NCI-H748 treated with DMSO at 0.1 percent for 48 hours (cell line): ENCODE measurements at regions not wholly inside any gene's neighbourhood (a gene's known extent, or its start where the extent isn't known, plus 50 kb on each side); places are given as distances from the start of the nearest gene placed in this dataset.

Experiments
- DNase-seq: peaks from one replicate; lab custom pipeline; 2025; lab: John Stamatoyannopoulos, UW

DNA sequence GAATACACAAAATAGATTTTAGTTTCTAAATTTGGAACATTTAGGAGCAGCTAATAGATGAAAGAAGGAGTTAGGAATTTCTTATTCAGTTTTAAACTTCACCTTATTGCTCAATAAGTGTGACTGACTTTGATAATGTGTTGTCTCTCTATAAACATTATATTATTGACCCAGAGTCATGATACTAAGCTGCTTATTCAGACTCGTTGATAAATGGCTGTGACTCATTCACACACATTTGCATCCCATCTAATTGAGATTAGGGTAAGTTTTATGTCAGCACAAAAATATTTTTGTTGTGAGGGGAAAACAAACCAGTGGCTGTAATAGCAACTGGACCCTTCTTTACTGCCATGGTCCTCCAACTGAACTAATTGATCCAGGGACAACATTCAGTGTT lies 137.6 kb downstream of the GOLIM4 start:
- DNase-seq, result no peak

DNA sequence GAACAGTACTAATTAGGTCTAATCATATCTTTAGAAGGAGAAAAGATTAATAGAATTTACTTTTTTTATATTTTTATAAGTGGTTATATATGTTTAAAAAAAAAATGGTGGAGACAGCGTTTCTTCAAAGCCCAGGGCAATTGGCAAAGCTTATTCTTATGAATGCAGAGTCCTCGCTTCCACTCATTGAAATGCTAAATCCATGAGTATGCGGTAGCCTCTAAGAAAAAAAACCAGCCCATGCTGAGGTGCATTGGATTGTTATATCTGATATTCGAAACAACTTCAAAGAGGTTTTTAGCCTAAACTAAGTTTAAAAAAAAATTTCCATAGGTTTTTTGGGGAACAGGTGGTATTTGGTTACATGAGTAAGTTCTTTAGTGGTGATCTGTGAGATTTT lies 142.8 kb downstream of the GOLIM4 start:
- DNase-seq, result no peak

DNA sequence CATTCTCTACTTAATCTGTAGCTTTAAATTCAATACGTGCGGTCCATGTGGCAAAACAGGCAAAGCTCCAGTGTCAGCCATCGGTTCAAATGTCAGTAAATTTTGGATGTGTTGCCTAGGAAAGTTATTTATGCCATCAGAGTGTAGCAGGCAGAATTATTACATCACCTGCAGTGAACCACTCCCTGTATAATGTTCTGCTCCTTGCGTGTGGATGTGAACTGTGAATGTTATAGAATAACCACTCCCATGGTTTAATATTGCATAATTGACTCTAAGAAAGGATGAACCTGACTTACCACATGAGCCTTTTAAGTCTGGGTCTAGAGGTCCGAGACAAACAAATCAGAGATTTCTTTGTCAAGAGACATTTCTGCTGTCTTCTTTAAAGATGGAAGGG lies 145.5 kb downstream of the GOLIM4 start:
- no peak for DNase-seq

DNA sequence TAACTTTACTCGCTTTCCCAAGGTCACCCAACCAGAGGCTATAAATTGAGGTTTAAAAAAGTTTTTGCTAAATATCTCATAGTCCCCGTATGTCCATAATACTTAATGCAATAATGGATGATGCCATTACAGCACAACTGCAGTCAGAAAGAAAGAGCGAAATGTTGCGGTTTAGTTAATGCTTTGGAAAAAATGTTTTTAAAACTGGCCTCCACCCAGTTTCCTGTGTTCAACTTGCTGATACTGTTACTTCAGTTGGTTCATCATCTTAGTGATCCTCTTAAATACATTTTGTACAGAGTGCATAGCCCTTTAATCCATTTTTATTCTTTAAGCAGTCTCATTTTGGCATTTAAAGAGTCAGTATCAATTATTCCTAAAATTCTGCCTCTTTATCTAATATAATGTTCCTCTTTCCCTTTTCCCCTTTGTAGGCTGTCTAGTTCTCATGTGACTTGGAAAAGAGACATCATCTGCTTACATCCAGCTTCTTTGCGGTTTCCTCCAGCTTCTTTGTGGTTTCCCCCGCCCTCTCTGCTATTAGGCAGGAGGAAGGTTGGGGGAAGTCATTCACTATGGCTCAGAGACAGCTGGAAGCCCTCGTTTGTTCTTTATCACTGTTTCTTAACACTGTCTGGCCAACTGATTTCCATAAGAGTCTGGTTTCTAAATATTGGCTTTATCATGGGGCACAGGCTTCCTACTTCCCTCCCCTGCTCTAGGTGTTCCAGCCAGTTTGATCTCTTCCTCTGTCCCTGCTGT lies 154.3 kb downstream of the GOLIM4 start:
- no peak for DNase-seq

DNA sequence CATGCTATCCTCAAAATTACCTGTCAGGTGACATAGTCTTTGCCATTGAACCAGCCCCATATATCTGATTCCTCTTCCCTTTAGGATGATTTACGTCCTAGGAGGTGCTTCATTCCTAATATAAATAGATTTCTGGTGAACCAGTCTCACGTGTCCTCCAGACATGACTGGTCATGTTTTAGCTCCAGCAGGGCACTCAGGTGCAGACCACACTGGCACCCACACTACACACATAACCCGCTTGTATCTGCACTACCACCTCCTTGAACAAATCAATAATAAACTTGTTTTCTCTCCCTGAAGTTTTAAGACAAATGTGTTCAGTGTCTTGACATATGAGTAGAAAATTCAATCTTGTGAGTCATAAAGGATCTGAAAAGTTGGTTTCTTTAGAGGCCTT lies 155.5 kb downstream of the GOLIM4 start:
- DNase-seq, result no peak

DNA sequence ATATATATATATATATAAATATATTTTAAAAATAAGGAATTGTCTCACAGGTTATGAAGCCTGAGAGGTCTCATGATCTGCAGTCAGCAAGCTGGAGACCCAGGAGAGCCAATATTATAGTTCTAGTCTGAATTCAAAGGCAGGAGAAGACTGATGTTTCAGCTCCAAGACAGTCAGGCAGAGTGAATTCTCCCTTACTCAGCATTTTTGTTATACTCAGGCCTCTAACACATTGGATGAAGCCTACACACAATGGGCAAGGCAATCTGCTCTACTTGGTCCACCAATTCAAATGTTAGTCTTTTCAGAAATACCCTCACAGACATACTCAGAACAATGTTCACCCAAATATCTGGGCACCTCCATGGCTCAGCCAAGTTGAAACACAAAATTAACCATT lies 157.2 kb downstream of the GOLIM4 start:
- DNase-seq, result no peak

DNA sequence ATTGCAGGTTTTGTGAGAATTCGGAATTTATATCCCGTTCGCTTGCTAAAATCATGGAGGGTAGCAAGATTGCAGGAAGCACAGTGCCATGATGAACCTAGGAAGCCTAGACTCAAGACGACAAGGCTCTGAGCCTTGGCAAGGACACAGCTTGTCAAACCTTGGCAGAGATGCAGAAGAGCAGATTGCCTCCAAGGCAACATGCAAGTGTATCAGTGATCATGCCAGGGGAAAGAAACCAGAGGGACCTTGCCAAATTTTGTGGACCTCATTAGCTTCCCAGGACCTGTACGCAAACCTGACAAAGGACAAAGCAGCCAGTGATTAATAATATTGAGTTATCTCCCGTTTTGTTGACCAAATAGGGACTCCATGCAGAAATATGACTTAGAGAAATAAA lies 159.7 kb downstream of the GOLIM4 start:
- no peak for DNase-seq

DNA sequence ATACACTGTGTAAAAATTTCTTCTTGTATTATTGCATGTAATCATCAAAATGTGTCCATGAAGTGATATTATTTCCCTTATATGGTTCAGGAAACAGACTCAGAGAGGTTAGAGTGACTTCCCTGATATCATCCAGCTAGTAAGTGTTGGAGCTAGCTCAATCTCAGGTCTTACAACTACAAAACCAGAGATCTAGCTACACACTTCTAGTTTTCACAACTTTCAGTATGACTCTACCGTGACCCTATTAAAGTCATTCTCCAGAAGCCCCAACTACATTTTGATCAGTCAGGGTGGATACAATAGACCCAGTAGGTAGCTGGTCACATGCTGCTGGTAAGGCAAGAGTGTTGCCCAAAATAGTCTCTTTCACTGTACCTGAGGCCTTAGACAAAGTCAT lies 165.3 kb downstream of the GOLIM4 start:
- no peak for DNase-seq

DNA sequence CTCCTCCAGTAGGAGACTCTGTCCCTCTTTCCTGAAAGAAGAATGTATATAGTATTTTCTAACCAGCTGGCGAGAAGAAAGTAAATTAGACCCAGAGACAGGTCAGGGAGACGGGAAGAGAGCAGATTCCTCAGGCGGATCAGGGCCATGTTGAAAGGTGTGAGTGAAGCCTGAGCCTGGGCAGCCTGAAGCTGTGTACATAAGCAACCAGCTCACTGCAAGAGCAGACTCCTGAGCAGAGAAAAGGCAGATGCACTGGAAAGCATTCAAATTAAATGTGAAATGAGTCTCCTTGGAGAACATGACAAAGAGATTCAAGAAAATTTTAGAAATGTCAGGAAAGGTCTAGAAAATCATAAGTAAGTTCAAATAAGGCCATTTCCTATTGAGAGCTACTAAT lies 165.8 kb downstream of the GOLIM4 start:
- DNase-seq, result no peak

DNA sequence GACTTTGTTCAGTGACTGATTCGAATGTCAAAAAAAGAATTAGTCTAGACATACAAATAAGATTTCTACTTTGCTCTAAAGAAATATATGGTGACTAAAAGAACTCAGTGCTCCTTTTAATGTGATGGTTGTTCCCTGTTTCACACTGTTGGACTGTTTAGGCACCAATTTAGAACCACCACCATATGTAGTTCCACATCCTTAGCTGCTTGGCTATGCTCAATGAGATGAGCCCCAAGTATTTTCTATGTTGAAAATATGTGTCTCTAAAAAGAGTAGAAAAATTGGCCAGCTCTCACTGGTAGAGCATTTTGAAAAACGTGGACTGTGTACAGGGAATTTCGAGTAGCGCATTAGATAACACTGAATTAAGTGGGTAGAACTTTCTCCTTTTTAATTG lies 167.3 kb downstream of the GOLIM4 start:
- no peak for DNase-seq

DNA sequence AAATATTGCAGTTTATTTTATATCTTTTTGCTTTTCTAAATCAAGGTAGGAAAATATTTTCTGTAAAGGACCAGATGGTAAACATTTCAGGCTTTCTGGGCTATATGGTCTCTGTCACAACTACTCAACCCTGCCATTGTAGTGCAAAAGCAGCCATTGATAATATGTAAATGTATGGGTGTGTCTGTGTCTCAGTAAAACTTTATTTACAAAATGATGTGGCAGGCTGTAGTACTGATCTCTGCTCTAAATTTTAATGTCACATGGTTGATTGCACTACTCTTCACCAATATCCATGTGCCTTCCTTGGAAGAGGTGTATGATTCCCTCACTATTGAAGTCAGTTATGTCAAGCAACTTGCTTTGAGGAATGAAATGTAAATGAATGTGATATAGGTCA lies 175.0 kb downstream of the GOLIM4 start:
- DNase-seq, result no peak

DNA sequence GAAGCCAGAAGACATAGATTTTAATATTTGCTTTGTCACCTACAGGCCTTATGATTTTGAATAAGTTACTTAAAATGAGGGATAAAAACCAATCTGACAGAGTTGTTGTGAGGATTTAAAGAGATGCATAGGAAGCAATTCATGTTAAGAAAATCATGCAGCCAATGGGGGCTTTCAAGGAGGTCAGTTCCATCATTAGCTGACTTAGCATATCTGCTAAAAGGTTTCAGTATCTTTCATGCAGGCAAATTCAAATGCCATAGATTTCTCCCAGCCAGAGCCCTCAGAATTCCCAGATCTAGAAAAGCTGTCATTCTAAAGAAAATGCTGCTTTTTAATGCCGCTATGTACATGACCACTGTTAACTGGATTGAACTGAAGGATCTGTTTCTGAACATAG lies 176.1 kb downstream of the GOLIM4 start:
- no peak for DNase-seq

DNA sequence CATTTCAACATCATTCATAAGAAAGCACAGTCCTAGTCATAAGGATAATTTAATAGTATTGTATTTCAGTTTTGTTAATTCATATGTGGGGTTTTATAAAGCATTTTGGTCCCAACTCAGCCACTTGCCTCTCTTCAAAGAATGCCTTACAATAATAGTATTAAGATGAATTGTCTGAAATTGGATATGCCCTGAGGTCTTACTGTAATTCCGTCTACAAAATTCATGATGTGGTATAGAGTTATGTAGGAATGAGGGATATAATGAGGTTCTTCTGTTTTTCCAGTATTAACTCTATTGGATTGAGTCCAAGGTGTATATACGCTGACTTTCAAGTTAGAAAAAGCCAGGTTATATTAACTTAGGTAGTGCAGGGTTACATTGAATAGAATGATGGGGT lies 177.0 kb downstream of the GOLIM4 start:
- DNase-seq, result no peak

DNA sequence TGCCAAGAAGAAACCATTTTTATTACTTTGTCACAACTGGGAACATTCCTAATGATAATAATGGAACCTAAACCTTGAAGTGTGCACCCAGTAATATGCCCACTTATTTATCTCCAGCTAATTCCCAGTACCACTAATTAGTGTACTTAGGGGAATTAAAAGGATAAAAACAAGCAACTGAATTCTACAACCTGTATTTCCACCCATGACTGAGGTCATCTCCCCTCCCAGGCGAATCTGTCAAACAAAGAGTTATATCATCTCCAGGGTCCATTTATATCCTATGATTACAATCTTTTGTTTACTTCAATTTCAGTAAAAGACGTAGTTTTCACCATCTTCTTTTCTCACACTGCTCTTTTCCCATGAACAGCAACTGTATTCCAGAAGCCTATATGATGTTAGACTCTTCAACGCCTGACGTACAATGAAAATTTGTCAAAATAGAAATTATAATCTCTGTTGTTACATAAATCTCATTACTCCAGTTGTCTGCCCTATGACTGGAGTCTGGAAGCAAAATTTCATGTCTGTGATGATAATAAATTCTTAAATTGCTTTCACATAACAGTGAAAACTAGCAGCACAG lies 177.6 kb downstream of the GOLIM4 start:
- no peak for DNase-seq

DNA sequence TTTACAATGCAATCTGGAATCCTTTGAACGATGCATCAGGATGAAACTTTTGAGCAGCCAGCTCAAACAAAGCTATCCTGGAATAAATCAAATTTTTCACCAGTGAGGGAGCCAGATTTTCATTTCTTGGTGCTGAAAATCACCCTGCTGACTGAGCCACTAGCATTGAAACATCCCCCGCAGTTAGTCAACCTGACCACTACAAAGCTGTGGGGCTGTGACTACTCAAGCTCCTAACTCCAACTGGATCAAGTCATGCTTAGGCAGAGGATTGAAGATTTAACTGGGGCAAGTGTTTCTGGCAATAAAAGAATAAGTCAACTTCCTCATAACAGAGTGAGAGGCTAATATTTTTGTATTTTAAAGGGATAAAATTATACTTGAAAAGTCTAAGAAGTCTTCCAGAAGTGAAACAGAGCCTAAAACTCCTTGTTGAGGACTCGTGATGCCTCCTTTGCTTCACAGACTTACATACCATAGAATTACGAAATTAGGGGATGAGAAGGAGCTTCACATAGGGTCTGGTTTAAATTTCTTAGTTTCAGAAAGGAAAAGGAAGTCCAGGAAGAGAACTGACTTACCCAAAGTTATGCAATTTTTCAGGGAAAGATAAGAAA lies 177.8 kb downstream of the SERPINI1 start:
- no peak for DNase-seq

DNA sequence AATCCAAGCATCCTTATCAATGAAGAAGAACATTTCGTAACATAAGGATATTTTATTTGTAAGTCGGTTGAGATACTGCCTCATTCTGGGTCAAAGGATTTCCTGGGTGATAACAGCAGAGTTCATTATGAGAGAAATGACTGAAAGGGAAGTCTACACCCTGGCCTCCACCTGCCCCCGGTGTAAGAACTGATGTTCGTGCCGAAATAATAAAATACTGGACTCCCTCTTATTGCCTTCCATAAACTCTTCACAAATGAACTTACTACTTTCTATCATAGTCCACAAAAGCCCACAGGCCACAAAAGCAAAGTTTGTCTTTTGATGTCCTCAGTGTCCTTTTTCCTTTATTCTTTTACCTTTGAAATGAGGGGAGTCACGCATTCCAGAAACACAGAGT lies 174.4 kb downstream of the SERPINI1 start:
- DNase-seq, result no peak

DNA sequence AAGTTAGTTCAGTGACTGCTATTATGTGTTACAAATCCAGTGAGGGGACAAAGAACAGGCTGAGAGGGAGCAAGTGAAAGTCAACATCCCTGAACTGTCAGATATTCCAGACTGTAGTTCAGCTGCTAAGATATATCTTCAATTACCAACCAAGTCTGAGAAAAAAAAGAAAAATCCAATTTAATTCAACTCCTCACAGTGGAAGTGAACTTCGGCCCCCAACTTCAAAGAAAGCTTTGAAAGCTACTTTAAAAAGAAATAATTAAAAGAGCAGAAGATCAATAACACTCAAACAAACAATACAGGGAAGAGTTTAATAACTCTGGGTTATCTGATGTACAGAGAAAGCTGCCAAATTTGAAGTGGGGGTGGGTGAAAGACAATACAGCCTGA lies 174.0 kb downstream of the SERPINI1 start:
- no peak for DNase-seq

DNA sequence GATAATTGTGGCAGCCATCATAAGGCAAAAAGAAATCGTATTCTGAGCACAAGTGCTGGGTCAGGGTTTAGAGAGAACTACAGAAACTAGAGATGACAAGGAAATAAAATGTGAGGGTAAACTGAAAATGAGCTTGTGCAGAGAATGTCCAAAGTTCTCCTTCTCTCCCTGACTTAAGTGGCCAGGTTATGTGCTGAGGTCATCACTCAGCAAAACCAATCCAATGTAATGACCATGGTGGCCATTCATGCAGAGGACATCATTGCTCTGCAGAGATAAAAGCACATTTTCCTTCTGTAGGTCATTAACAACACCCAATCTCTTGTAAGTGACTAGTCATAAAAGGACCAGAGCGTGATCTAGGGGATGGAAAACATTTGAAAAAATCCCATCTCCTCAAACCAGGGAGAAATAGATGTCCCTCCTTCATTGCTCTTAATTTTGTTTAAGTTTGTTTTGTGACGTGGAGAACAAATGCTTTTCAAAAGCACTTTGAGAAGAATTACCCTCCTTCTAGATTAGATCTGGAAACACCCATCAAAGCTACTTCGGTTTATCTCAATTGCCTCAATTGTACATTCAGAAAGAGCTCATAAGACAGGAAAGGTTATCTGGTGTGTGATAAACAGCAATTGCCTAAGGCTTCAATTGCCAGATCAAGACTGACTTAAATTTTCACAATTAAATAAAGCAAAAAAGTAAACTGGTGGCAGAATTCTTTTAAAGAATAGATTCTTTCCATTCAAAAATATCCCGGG lies 173.4 kb downstream of the SERPINI1 start:
- DNase-seq, result no peak

DNA sequence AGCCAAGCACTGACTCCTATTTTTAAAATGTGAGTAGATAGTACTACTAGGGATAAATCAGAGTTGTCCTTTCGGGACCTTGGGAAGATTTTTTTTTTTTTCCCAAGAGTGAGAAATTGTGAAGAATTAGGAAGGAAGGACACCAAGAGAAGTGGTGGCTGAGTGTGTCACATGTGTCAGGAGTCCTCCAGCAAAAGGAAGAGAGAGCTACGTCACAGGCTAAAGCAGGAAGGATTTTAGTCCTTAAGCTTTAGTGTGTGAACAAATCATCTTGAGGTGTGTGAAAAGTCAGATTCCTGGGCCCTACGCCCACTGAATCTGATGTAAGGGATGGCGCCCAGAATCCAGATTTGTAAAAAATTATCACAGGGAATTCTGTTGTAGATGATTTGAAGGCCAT lies 172.7 kb downstream of the SERPINI1 start:
- no peak for DNase-seq

DNA sequence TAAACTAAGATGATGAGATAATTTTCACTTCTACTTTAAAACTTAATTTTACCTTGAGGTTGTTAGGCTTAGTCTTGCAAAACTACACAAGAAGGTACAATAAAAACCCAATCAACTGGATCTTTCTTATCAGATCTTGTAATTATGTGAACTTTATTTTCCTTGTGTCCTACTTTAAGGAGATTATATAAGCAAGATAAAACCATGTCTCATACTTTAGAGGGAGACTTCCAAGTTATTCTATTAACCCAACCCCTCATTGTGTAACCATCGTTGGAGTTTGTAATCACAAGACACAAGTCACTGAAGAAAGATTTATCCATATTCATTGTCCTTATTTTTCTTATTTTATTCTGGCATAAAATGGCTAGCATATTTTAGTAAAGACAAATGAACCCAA lies 165.6 kb downstream of the SERPINI1 start:
- no peak for DNase-seq

DNA sequence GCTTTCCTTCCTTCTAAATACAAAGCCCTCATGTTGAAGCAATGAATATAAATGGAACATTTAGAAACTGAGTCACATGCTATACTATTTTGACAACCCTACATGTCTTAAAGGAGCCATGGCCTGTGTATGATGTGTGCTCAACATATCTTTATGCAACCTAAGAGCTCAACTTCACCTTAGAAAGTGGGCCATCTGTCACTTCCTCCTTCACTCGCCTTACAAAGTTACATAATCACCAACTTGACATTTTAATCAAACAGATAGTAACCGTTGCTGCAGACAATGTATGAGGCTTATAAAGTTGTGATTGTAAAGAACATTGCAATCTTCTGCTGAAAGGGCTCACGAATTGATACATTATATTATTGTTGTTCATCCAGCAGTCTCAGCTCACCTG lies 163.6 kb downstream of the SERPINI1 start:
- no peak for DNase-seq

DNA sequence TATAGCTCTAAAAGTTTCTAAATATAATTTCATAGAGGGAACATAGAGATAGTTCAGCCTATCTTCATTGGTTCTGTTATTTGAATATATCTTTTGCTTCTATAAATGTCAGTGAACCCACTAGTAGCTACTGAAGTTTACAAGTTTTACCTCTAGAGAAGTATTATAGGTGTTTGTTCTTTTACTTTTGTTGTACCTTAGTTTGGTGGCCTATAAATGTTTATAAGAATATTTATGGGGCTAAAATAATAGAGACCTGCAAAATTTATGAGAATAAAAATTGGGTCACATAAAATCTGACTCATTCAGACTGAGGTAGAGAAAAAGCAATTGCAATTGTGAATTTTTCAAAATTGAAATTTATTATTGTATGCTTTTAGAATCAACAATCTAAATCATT lies 162.6 kb downstream of the SERPINI1 start:
- no peak for DNase-seq

DNA sequence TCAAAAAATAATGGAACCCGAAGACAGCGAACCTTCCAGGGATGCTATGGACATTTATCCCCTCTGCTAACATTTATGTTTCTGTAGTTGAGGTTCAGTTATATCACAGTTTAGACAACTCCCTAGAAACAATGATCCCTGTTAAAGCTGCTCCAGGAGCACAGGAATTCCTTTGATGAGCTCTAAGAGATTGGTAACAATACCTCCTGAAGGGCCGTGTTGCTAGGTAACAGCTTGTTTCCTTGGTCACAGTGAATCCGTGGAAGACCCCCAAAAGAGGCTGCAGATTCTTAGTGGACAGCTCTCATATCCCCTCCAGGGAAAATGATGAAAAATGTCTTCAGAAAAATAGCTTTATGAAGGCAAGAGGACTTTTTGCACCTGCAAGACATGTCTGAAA lies 160.2 kb downstream of the SERPINI1 start:
- no peak for DNase-seq
